GDM1 (cell line): ENCODE measurements at regions not wholly inside any gene's neighbourhood (a gene's known extent, or its start where the extent isn't known, plus 50 kb on each side); places are given as distances from the start of the nearest gene placed in this dataset.

Experiments used
- DNase-seq: peaks from one replicate; lab custom pipeline; 2025; lab: John Stamatoyannopoulos, UW

DNA sequence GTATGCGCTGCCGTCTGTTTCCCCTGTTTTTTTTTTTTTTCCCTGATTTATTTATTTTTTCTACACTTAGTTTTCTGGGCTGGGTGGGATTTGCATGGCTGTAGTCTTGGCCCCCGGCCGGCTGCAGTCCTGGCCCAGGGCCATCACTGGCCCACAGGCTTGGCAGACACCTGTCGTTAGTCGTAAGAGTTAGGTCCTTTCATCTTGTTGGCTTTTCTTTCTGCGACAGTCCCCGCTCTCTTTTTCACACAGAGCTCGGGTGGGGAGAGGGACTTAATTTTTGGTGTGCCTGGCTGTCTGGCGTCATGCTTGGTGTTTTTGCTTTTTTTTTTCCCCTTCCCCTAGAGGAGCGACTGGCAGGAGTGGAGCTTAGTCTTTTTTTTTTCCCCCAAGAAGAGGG lies 183.4 kb downstream of the KLF13 start:
- DNase-seq = no peak

GRCh38 chr15:31511707-31512310 lies 185.2 kb downstream of the KLF13 start:
- no peak for DNase-seq

GRCh38 chr15:31513178-31513577 lies 186.5 kb downstream of the KLF13 start:
- no peak for DNase-seq

- no peak for DNase-seq
Measured at GRCh38 chr15:31516440-31516839, 189.8 kb downstream of the KLF13 start.

DNA sequence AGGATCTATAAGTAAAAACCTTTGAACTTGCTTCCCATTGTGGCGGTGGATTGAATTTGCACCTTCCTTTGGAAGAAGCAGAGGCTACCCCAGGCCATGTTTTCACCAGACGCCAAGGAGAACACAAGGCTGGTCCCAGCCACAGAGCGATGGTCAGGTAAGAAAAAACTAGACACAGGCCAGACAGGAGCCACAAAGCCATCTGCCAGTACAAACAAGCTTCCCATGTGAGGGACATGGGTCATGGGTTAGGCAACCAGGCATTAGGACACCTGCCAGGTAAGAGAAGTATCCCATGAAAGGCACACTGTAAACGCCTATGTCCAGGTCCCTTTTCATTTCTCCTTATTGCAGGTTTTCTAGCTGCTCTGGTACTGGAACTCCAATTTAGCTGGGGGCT lies 190.2 kb downstream of the KLF13 start:
- no peak for DNase-seq

DNA sequence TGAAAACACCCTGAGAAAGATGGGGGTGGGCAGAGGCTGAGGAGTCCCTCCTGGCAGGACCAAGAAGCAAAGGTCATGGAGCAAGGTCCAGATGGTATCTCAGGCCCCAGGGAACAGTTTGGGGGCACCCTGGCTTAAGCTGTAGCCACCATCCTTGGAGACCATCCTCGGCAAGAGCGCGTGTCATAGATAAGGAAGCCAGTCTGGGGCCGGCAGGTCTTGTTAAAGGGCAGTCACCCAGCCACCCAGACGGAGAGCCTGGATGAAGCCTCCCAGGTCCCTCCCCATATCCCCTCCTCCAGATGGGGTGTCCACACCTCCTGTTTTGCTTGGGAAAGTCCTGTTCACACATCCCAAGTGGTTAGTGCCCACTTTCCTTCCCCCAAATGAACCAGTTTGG lies 191.1 kb downstream of the KLF13 start:
- DNase-seq = no peak

GRCh38 chr15:31522028-31522427 lies 195.4 kb downstream of the KLF13 start:
- DNase-seq = no peak

- DNase-seq = no peak
Measured at GRCh38 chr15:31523027-31523654, 196.5 kb downstream of the KLF13 start.

DNA sequence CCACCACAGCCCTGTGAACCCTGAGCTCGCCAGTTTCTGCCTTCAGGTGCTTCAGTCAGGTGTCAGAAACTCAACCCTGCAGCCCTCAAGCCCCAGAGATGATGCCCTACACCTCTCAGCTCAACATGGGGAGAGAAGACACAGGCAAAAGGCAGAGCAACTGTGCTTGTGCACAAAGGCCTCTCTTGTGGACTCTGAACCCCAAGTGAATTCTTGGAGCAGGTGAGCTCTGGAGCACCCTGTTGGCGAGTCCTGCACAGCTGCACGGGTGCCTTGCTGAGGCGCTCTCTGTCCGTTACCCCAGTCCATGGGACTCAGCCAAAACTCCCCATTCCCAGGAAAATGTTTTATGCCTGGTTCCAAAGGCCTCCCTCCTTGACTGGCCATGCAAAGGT lies 197.0 kb downstream of the KLF13 start:
- no peak for DNase-seq

DNA sequence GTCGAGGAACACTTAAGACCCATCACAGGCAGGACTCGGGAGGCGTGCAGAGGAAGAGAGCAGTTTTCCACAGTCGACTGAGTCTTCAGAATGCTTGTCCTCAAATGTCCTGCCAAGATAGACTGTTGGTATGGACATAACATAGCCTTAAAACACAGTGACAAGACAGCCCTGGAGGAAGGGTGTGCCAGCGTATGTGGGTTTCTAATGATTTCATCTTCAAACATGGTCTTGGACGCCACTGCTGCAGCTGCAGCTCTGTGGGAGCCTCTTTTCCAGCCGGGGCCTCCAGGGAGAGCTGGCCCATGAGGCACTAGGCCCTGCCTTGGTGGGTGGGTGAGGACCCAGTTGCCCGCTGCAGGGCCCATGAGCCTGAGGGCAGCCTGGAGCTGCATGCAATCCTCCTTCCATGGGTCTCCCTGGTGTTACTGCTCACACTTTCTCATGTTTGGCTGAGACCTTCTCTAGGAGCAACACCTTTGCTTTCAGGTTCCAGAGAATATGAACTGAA lies 198.6 kb downstream of the KLF13 start:
- no peak for DNase-seq

DNA sequence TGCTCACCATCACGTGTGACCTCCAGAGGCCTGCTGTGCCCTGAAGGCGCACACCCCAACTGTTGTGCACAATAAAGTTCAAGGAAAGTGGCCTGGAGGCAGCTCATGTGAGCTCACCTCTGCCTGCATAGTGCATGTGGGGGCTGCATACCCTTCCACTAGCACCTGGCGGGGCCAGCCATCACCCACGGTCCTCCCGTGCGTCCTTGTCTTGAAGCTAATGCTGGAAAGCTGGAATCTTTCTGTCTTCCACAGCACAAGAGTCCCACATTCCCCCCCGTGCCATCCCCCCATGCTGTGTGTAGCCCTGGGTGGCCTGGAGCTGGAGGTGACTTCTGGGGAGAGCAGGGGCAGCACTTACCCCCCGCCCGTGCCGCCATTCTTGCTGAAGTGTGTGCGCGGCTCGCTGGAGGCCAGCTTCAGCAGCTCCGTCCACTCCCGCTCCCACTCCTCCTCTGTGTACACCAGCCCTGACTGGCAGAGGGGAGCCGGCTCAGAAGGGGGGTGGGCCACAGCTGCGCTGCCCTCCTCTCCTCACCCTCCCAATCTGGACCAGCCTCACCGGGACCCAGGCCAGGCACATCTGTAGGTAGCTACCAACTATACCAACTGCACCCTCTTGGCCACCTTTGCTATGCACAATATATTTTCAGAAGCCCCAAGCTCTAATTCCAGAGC lies 199.5 kb downstream of the KLF13 start:
- no peak for DNase-seq

- DNase-seq = no peak
Measured at GRCh38 chr15:31526916-31527690, 200.5 kb downstream of the KLF13 start.

- no peak for DNase-seq
Measured at GRCh38 chr15:31528846-31529245, 202.2 kb downstream of the KLF13 start.

DNA sequence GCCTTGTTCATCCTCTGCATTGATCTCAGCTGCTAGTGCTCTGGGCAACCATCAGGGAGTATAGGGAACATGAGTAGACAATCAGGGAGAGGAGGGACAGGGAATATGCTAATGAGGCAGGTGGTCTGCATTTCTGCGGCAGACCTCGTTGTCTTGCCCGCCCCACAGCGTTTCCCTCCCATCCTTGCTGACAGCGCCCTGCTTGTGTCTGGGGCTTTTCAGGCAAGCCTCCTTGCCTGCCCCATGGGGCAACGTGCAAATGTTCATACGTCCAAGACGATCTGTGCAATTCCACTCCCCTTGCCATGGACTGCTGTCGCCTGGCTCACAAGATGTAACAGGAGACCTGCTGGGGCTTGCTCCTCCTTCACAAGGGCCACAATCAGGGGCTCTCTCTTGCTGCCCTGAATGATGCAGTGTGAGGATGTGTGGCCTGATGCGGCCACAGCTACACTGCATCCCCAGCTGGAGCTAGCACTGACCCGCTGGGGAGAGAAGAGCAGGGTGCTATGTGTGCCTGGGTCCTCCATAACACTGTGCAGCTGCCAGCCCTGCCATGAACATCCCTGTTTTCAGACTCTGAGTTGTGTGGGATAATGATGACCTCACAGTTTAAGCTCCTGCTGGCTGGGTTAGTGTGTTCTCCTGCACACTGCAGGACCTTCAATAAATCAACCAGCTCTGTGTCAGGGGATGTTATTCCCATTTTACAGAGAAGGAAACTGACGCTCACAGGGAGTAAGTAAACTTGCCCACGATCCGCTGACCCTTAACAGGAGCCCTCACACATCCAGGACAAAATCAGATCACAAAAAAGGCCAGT lies 211.3 kb downstream of the KLF13 start:
- no peak for DNase-seq

GRCh38 chr15:31540633-31541032 lies 214.0 kb downstream of the KLF13 start:
- DNase-seq = no peak

GRCh38 chr15:31544361-31544760 lies 217.7 kb downstream of the KLF13 start:
- no peak for DNase-seq

DNA sequence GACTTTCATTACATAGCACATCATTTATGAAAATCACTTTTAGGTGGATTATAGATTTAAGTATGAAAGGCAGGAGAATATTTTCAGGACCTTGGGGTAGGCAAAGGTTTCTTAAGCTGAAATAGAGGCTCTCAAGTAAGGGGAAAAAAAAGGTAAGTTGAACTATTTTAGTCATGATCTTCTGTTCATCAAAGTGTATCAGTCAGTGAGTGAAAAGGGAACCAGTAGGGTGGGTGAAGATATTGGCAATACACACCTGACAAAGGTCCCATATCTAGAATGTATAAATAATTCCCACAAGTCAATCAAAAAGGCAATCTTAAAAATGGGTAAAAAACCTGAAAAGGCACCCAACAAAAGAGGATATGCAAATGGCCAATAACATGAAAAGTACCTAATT lies 218.6 kb downstream of the KLF13 start:
- no peak for DNase-seq

- DNase-seq = no peak
Measured at GRCh38 chr15:31550211-31550977, 223.8 kb downstream of the KLF13 start.

DNA sequence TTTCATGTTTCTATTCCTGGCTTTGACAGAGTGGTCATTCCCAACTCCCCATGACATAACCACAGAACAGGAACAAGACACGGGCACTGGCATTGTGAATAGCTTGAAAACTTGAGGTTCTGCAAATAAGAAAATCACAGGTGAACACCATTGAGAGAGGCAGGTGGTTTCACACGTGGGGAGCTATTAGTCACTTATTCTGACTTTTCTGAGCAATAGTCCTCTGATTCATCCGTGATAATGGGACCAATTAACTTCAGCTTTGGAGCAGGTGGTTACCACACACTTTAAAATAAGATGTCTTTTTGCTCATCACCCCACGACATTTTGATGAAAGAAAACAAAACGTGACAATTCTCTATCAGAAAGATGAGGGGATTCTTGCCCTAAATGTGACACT lies 224.7 kb downstream of the KLF13 start:
- DNase-seq = no peak

GRCh38 chr15:31552482-31553099 lies 226.0 kb downstream of the KLF13 start:
- DNase-seq = no peak

DNA sequence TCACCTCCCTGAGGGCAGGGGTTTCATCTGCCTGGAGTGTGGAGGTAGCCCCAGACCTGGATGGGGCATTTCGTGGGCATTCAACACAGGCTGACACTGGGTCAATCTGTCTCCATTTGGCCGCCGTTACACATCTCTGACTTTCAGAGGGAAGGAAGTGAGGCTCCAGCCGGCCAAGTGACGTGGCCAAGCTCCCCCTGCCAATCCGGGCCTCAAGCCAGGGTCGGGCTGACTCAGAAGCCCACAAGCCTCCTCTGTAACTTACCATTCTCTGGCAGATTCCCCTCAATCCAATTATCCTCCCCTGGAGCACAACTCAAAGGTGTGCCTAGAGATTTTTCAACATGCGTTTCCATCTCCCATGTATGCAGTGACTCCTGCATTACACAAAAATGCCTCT lies 227.6 kb downstream of the KLF13 start:
- no peak for DNase-seq
